ENCODE measurements at regions not wholly inside any gene's neighbourhood (a gene's known extent, or its start where the extent isn't known, plus 50 kb on each side); places are given as distances from the start of the nearest gene placed in this dataset.

- TF ChIP-seq ZNF70 (CRISPR knock-in tag; IDR thresholded peaks at IDR 0.05) (no peak), ZNF8 (CRISPR knock-in tag; IDR thresholded peaks at IDR 0.05) (no peak), ZFP3 (CRISPR knock-in tag; IDR thresholded peaks at IDR 0.05) (no peak), GLIS3 (CRISPR knock-in tag; IDR thresholded peaks at IDR 0.05) (no peak), TOX (CRISPR knock-in tag; IDR thresholded peaks at IDR 0.05; ENCODE audit: borderline replicate concordance) (no peak), OSR1 (CRISPR knock-in tag; IDR thresholded peaks at IDR 0.05) (no peak), CREB5 (CRISPR knock-in tag; IDR thresholded peaks at IDR 0.05; ENCODE audit: low read depth) (no peak), ZC3H10 (CRISPR knock-in tag; IDR thresholded peaks at IDR 0.05) (no peak), ISL1 (CRISPR knock-in tag; IDR thresholded peaks at IDR 0.05) (no peak), TSHZ2 (CRISPR knock-in tag; IDR thresholded peaks at IDR 0.05) (no peak)
- no peak for ATAC-seq
These were observed 87.6 kb upstream of the IL33 start for GRCh38 chr9:6128030-6128429.

- TF ChIP-seq, protein P1, sequence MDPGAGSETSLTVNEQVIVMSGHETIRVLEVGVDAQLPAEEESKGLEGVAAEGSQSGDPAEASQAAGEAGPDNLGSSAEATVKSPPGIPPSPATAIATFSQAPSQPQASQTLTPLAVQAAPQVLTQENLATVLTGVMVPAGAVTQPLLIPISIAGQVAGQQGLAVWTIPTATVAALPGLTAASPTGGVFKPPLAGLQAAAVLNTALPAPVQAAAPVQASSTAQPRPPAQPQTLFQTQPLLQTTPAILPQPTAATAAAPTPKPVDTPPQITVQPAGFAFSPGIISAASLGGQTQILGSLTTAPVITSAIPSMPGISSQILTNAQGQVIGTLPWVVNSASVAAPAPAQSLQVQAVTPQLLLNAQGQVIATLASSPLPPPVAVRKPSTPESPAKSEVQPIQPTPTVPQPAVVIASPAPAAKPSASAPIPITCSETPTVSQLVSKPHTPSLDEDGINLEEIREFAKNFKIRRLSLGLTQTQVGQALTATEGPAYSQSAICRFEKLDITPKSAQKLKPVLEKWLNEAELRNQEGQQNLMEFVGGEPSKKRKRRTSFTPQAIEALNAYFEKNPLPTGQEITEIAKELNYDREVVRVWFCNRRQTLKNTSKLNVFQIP (CRISPR knock-in tag; IDR thresholded peaks at IDR 0.05; ENCODE audit: borderline replicate concordance, low read depth), result no peak
- TF ChIP-seq, protein P2, sequence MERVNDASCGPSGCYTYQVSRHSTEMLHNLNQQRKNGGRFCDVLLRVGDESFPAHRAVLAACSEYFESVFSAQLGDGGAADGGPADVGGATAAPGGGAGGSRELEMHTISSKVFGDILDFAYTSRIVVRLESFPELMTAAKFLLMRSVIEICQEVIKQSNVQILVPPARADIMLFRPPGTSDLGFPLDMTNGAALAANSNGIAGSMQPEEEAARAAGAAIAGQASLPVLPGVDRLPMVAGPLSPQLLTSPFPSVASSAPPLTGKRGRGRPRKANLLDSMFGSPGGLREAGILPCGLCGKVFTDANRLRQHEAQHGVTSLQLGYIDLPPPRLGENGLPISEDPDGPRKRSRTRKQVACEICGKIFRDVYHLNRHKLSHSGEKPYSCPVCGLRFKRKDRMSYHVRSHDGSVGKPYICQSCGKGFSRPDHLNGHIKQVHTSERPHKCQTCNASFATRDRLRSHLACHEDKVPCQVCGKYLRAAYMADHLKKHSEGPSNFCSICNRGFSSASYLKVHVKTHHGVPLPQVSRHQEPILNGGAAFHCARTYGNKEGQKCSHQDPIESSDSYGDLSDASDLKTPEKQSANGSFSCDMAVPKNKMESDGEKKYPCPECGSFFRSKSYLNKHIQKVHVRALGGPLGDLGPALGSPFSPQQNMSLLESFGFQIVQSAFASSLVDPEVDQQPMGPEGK (CRISPR knock-in tag; IDR thresholded peaks at IDR 0.05; ENCODE audit: borderline replicate concordance), result no peak
- TF ChIP-seq ZFP30 (CRISPR knock-in tag; IDR thresholded peaks at IDR 0.05), result no peak
- TF ChIP-seq CREB5 (CRISPR knock-in tag; IDR thresholded peaks at IDR 0.05; ENCODE audit: low read depth), result no peak
- no peak for TF ChIP-seq CSRNP3 (CRISPR knock-in tag; IDR thresholded peaks at IDR 0.05)
- TF ChIP-seq ZNF70 (CRISPR knock-in tag; IDR thresholded peaks at IDR 0.05), result no peak
- no peak for TF ChIP-seq TCF4 (CRISPR knock-in tag; IDR thresholded peaks at IDR 0.05; ENCODE audit: borderline replicate concordance)
- no peak for TF ChIP-seq TSHZ2 (CRISPR knock-in tag; IDR thresholded peaks at IDR 0.05)
- TF ChIP-seq ZC3H10 (CRISPR knock-in tag; IDR thresholded peaks at IDR 0.05), result no peak
- TF ChIP-seq ARNTL (CRISPR knock-in tag; IDR thresholded peaks at IDR 0.05; ENCODE audit: borderline replicate concordance, low read depth), result no peak
- no peak for ATAC-seq
These were observed 89.2 kb upstream of the IL33 start for GRCh38 chr9:6126377-6126776.
